ENCODE measurements at regions not wholly inside any gene's neighbourhood (a gene's known extent, or its start where the extent isn't known, plus 50 kb on each side); places are given as distances from the start of the nearest gene placed in this dataset.

DNA sequence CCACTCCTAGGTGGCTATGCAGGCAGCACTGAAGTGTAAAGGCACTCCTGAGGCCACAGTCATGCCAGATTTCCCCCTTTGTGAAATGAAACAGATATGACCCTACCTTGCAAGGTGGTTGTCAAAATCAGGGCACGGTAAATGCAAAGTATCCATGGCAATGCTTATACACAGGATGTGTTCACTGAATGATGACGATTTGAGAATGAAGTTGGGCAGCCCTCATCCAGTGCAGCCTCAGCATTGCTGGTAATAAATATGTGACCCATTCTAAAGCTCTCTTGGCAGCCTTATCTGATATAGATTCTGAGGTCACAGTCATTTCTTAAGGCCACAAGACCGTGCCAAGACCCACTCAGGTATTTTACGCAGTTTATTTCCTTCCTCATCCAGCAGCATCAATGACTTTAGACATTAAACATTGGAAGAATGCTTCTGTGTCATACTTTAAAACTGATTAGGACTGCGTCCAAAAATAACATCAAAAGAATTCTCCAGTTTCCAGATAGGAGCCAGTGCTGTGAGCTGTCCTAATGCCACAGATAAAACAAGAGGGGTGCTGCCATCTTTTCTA is 125.5 kb upstream of the SERTAD2 start:
- H3K27me3 ChIP-seq (replicated peaks; ENCODE audit: insufficient read depth, low read length): no peaks in the 10 kb centered on the region
- no peaks in the 10 kb centered on the region for H4K20me1 ChIP-seq (ENCODE audit: insufficient read depth, low read length)
- no peaks in the 10 kb centered on the region for H3F3A ChIP-seq (ENCODE audit: insufficient read depth, low read length)
- H3K9ac ChIP-seq (ENCODE audit: low read length): no peak overlapping the region
- no peaks in the 10 kb centered on the region for H3K9me3 ChIP-seq (replicated peaks; ENCODE audit: insufficient read depth, low read length)
- H3K4me2 ChIP-seq (ENCODE audit: low read depth, low read length): no peak overlapping the region
- TF ChIP-seq EZH2phosphoT487 (IDR thresholded peaks at IDR 0.05; ENCODE audit: low read length): no peak
- no peak for TF ChIP-seq CTCF (IDR thresholded peaks at IDR 0.05; ENCODE audit: low read length)
- TF ChIP-seq EZH2 (optimal IDR thresholded peaks at IDR 0.05; ENCODE audit: low read depth, low read length): no peak
- H3K4me1 ChIP-seq (ENCODE audit: low read length): no peaks in the 10 kb centered on the region
- H3K79me2 ChIP-seq (ENCODE audit: low read length): no peaks in the 10 kb centered on the region
- no peak overlapping the region for H3K27ac ChIP-seq (ENCODE audit: low read length)
- H2AFZ ChIP-seq (ENCODE audit: low read length): no peak overlapping the region
- H3K9me2 ChIP-seq (replicated peaks; ENCODE audit: insufficient read depth, low read length): no peaks in the 10 kb centered on the region
- H3K4me3 ChIP-seq (ENCODE audit: low read length): no peak overlapping the region
- DNase-seq: no peak
- no peaks in the 10 kb centered on the region for H3K36me3 ChIP-seq (replicated peaks; ENCODE audit: insufficient read depth, low read length)

DNA sequence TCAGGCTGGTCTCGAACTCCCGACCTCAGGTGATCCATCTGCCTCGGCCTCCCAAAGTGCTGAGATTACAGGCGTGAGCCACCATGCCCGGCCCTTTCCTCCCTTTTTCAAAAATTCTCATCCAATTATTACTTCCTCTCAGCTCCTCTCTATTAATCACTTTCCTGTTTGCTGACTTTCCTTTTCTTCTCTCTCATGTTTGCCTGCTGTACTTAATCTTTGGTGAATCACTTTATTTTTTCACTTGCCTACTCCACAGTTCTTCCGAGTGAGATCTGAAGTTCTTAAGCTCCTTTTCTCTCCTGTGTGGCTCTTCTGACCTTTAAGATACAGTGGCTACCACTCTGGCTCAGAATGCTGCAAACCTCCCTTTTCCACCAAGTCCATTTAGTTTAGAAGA is 126.3 kb upstream of the SERTAD2 start:
- TF ChIP-seq CTCF (IDR thresholded peaks at IDR 0.05; ENCODE audit: low read length): no peak
- no peak for TF ChIP-seq EZH2phosphoT487 (IDR thresholded peaks at IDR 0.05; ENCODE audit: low read length)
- TF ChIP-seq EZH2 (optimal IDR thresholded peaks at IDR 0.05; ENCODE audit: low read depth, low read length): no peak
- Histone ChIP-seq H3K27ac (ENCODE audit: low read length) (no peak overlapping the region), H2AFZ (ENCODE audit: low read length) (no peak overlapping the region), H3K9me3 (replicated peaks; ENCODE audit: insufficient read depth, low read length) (no peaks in the 10 kb centered on the region), H3K9ac (ENCODE audit: low read length) (no peak overlapping the region), H3K4me2 (ENCODE audit: low read depth, low read length) (no peak overlapping the region), H3K4me3 (ENCODE audit: low read length) (no peak overlapping the region), H4K20me1 (ENCODE audit: insufficient read depth, low read length) (no peaks in the 10 kb centered on the region), H3K9me2 (replicated peaks; ENCODE audit: insufficient read depth, low read length) (no peaks in the 10 kb centered on the region), H3K79me2 (ENCODE audit: low read length) (no peaks in the 10 kb centered on the region), H3K4me1 (ENCODE audit: low read length) (no peaks in the 10 kb centered on the region), H3K27me3 (replicated peaks; ENCODE audit: insufficient read depth, low read length) (no peaks in the 10 kb centered on the region), H3K36me3 (replicated peaks; ENCODE audit: insufficient read depth, low read length) (no peaks in the 10 kb centered on the region), H3F3A (ENCODE audit: insufficient read depth, low read length) (no peaks in the 10 kb centered on the region)
- no peak for DNase-seq

GRCh38 chr2:64781711-64782390 is 128.1 kb upstream of the SERTAD2 start:
- Histone ChIP-seq H4K20me1 (ENCODE audit: insufficient read depth, low read length) (no peaks in the 10 kb centered on the region), H3F3A (ENCODE audit: insufficient read depth, low read length) (no peaks in the 10 kb centered on the region), H3K4me2 (ENCODE audit: low read depth, low read length) (no peak overlapping the region)

More at GRCh38 chr2:64781711-64782390, 128.1 kb upstream of the SERTAD2 start:
- no peak for DNase-seq
- H3K9me2 ChIP-seq (replicated peaks; ENCODE audit: insufficient read depth, low read length): no peaks in the 10 kb centered on the region
- H3K27ac ChIP-seq (ENCODE audit: low read length): no peak overlapping the region
- H3K9ac ChIP-seq (ENCODE audit: low read length): no peak overlapping the region
- H2AFZ ChIP-seq (ENCODE audit: low read length): no peak overlapping the region
- TF ChIP-seq CTCF (IDR thresholded peaks at IDR 0.05; ENCODE audit: low read length) (no peak), EZH2phosphoT487 (IDR thresholded peaks at IDR 0.05; ENCODE audit: low read length) (no peak), EZH2 (optimal IDR thresholded peaks at IDR 0.05; ENCODE audit: low read depth, low read length) (no peak)
- no peaks in the 10 kb centered on the region for H3K36me3 ChIP-seq (replicated peaks; ENCODE audit: insufficient read depth, low read length)
- no peaks in the 10 kb centered on the region for H3K79me2 ChIP-seq (ENCODE audit: low read length)
- no peak overlapping the region for H3K4me3 ChIP-seq (ENCODE audit: low read length)
- H3K27me3 ChIP-seq (replicated peaks; ENCODE audit: insufficient read depth, low read length): no peaks in the 10 kb centered on the region
- H3K4me1 ChIP-seq (ENCODE audit: low read length): no peaks in the 10 kb centered on the region
- H3K9me3 ChIP-seq (replicated peaks; ENCODE audit: insufficient read depth, low read length): no peaks in the 10 kb centered on the region

Data from MM.1S (cell line).